HG02642 (cell line): ENCODE measurements at regions not wholly inside any gene's neighbourhood (a gene's known extent, or its start where the extent isn't known, plus 50 kb on each side); places are given as distances from the start of the nearest gene placed in this dataset.

ENCODE experiments used
- ATAC-seq: cut with Tn5 transposase; IDR thresholded peaks from one replicate; pipeline ENCODE4 v1.9.1; 2021; ENCODE audit warnings: mild to moderate bottlenecking; ENCODE audit not compliant: unreplicated experiment, poor library complexity

- no peak for ATAC-seq
These were observed 966.6 kb upstream of the SEL1L start for GRCh38 chr14:82500222-82500621.

DNA sequence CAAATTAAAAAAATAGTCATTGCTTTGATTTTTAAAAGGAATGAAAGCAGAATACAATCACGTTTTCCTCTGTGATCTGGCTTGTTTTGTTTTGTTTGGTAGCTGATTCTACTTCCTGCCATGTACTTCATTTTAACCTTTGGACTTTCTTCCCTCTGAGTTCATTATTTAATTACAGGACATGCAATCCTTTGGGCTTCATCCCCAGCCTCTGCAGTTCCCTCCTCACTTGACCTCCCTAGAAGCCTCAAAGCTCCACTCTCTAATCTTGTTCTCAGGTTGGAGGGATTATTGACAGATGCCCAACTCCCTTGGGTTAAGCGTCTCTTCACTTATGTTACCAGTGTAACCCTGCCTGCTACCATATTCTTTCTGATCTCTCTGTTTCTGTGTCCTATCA is 967.9 kb upstream of the SEL1L start:
- ATAC-seq: no peak

GRCh38 chr14:82502043-82502442 is 968.4 kb upstream of the SEL1L start:
- ATAC-seq: no peak

GRCh38 chr14:82504894-82505293 is 971.2 kb upstream of the SEL1L start:
- no peak for ATAC-seq

DNA sequence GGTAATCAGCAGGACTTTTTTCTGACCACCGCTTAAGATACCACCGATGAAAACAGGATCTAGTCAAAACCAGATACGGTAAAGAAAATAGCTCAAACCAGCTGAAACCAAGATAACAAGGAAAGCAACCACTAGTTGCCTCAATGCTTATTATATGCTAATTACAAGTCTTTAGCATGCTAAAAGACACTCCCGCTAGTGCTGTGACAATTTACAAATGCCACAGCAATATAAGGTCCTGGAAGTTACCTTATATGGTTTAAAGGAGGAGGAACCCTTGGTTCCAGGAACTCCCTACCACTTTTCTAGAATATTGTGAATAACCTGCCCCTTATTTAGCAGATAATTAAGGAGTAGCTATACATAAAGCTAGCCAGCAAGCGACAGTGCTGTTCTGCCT is 976.4 kb upstream of the SEL1L start:
- no peak for ATAC-seq

DNA sequence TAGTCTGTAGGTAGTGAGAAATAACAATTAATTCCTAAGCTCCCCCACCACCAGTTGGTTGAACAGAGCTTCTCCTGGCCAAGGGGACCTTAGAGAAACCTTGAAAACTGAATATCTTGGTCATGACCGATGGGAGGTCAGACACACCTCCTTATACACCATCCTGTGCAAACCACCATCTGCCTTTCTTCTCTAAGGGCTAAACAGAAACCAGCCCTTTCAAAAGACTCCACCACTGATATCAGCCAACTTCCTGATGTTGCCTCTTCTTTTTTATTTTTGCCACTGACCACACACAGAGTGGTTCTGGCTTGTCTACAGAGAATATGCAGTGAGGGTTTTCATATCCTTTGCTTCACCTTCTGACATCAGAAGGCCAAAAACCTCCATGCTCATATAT is 977.7 kb upstream of the SEL1L start:
- no peak for ATAC-seq

DNA sequence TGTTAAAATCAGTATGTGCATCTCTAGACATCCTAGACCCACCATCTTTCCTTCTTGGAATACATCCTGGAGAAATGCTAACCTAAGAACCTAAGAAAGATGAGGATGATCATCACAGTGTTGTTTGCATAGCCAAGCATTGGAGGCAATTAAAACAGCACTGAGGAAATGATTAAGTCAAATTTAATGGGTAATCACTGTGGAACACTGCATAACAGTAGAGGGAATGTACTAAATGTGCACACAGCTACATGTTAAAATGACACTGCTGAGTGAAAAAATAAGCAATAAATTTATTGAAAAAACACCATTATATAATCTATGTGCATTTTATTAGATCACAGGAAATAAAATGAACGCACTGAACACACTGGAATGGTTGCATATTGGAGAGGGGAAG is 987.1 kb upstream of the SEL1L start:
- ATAC-seq: no peak

GRCh38 chr14:82521191-82521590 is 987.5 kb upstream of the SEL1L start:
- no peak for ATAC-seq

DNA sequence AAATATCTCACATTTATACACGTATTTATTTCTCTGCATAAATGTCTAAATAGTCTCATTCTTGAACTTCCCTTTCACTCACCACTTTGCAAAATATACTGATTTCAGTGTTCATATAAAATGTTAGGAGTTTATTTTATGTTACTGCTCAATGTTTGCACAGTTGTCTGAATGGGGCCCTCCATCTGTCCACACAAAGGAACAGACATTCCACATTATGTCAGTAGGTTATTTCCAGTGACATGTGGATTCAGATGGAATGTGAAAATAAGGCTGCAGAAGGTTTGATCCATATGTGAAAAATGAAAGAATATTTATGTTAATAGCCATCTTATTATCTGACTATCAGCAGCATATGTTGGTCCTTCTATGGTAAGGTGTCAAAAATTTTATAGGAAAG is 994.4 kb upstream of the SEL1L start:
- no peak for ATAC-seq

GRCh38 chr14:82533351-82533750 is 999.7 kb upstream of the SEL1L start:
- ATAC-seq: no peak

GRCh38 chr14:82536566-82536965 is 1002.9 kb upstream of the SEL1L start:
- no peak for ATAC-seq

DNA sequence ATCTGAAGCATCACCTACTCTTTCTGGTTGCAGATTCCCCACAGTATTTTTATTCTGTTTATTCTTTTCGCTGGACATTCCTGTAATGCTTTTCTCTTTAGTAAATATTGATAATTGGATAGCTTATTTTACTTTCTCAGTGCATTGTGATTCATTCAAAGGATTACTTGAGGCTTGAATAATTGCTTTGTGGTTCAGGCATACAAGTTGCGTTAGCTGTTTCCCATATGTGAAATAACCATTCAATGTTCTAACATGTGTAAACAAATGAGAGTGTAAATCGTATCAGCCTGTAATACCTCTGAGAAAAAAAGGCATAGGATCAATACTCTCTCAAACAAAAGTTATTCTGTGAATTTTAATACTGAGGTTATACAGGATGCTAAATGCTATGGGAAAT is 1004.2 kb upstream of the SEL1L start:
- ATAC-seq: no peak

DNA sequence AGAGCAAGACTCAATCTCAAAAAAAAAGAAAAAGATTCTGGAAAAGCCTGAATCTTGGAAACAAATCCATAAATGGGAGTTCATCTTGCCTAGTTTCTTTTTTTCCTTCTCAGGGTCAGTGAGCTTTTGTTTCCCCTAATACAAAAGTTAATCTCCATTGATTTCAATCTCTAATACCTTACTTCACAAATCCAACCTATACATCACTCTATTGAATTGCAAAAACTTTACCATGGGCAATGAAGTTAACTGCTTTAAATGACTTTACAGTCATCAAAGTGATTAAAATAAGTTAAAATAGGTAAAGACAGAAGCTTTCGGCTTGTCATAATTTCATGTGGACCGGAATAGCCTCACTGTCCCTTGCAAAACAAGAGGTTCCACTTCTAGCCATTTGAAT is 1012.7 kb upstream of the SEL1L start:
- no peak for ATAC-seq

DNA sequence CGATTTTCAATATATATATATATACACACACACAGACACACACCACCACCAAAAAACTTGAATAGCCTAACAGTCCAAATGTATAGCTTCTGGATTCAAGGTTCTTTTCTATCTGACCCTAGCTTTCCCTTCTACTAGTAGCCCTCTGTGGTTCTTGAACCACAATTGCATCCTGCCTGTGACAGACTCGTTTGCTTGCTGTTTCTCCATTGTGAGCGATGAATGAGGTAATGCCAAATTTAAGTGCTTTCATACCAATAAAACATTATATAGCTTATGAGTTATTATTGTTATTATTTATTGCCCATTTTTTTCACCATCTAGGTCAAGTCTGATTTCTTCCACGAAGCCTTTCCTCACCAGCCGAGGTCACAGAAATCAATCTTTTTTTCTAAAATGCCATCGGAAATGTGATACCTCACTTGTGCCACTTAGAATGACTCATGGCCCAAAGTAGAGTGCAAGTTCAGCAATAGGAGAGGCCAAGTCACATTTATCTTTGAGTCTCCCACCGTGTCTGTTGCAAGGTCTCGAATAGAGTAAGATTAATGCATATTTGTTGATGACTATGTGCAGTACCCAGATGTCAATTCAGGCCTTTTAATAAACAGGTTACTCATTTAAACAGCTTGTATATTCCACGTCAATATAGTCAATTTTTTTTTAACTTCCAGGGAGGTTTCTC is 1015.8 kb upstream of the SEL1L start:
- no peak for ATAC-seq

- no peak for ATAC-seq
These were observed 1029.2 kb upstream of the SEL1L start for GRCh38 chr14:82562881-82563280.

DNA sequence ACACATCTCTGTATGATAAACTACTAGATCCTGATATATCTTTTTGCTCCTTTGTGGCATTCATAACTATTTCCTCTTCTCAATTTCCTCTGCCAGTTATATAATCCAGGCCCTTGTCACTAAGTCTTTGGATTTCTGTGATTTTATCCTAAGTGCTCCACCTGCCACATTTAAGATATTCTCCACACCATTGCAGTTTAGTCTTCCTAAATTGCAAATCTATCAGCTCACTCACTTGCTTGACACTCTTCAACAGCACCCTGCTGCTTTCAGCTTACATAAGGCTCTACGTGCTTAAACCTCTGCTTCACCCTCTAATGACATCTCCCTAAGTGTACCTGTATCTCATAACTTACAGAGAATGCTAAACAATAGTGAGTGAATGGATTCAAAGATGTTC is 1032.2 kb upstream of the SEL1L start:
- ATAC-seq: no peak

DNA sequence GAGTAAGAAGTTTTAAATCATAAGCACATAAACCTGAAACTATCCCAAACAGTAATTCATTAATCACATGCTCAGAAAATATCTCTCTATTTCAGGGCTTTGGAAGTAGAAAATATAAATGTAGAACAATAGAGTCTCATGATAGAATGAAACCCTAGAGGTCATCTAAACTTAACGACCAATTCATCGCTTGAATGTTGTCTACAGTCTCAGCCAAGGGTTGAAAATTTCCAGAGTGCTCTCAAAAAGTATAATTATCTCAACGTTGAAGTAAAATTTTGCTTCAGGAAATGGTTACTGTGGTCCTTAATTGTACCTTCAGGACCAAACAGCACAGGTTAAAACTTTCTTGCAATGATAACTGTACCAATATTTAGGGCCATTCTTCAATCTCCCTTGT is 1053.6 kb upstream of the SEL1L start:
- ATAC-seq: no peak

- no peak for ATAC-seq
These were observed 1061.8 kb upstream of the SEL1L start for GRCh38 chr14:82595466-82595865.

GRCh38 chr14:82602794-82603193 is 1069.1 kb upstream of the SEL1L start:
- ATAC-seq: no peak

DNA sequence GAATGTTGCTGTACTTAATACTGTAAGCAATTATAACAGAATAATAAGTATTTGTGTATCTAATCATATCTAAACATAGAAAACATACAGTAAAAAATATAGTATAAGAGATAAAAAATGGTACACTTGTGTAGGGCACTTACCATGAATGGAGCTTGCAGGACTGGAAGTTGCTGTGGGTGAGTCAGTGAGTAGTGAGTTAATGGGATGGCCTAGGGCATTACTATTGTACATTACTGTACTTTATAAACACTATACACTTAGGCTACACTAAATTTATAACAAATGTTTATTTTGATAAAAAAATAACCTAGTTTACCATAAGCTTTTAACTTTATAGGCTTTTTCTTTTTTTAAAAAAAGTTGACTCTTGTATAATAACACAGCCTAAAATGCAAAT is 1071.2 kb upstream of the SEL1L start:
- ATAC-seq: no peak

DNA sequence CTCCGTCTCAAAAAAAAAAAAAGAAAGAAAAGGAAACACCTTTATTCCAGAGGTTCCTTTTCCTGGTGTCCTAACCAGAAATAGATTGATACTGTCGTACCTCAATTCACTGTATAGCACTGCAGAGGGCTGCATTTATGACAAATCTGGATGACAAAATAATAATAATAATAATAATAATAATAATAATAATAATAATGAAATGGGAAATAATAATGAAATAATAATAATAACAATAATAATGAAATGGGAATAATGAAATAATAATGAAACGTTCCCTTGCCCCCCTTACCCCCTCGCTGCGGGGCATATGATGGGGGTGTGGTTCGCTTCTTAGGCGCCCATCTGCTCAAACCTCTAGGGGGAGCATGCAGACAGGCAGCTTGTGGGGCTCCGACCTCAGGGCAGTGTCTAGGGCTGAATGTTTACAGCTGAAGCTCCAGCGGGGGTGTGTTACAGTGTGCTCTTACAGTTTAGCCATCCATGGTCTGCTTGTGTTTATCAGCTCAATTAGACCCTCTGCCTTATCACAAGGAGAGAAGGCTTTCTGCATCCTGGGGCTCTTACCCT is 1088.3 kb upstream of the SEL1L start:
- ATAC-seq: no peak
